ENCODE measurements at regions not wholly inside any gene's neighbourhood (a gene's known extent, or its start where the extent isn't known, plus 50 kb on each side); places are given as distances from the start of the nearest gene placed in this dataset.

DNA sequence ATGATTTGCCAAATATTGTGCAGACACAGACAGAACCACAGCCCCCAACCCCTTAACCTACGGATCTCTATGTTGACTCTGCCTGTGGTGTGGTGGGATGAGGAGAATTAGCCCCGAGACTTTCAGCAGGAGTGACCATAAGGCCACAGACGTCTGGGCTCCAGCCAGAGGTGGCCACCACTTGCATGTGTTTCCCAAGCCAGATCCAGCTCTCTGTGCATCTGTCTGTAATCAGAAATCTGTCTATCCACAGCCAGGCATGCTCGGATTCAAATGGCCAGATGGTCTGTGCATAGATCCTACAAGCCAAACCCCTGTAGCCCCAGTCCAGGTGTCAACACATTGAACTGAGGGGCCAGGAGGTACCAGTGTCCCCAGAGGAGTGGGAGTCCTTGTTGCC is 140.6 kb downstream of the SYF2 start:
- DNase-seq (no peak), FAIRE-seq (no peak), ATAC-seq (no peak)
- intact Hi-C loops (cut with DNase I): no loop called here
- TF ChIP-seq, protein P1, sequence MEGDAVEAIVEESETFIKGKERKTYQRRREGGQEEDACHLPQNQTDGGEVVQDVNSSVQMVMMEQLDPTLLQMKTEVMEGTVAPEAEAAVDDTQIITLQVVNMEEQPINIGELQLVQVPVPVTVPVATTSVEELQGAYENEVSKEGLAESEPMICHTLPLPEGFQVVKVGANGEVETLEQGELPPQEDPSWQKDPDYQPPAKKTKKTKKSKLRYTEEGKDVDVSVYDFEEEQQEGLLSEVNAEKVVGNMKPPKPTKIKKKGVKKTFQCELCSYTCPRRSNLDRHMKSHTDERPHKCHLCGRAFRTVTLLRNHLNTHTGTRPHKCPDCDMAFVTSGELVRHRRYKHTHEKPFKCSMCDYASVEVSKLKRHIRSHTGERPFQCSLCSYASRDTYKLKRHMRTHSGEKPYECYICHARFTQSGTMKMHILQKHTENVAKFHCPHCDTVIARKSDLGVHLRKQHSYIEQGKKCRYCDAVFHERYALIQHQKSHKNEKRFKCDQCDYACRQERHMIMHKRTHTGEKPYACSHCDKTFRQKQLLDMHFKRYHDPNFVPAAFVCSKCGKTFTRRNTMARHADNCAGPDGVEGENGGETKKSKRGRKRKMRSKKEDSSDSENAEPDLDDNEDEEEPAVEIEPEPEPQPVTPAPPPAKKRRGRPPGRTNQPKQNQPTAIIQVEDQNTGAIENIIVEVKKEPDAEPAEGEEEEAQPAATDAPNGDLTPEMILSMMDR (IDR thresholded peaks at IDR 0.05): no peak
- H3K36me3 ChIP-seq: no peaks in the 10 kb centered on the region
- no peak overlapping the region for H3K27ac ChIP-seq
- H3K9me3 ChIP-seq: no peaks in the 10 kb centered on the region
- H3K4me1 ChIP-seq: no peaks in the 10 kb centered on the region
- no peaks in the 10 kb centered on the region for H3K27me3 ChIP-seq
- WGBS, 2 donors: 68 to 72% methylated on average over 4 of the region's 4 CpGs
- no peak overlapping the region for H3K4me3 ChIP-seq

DNA sequence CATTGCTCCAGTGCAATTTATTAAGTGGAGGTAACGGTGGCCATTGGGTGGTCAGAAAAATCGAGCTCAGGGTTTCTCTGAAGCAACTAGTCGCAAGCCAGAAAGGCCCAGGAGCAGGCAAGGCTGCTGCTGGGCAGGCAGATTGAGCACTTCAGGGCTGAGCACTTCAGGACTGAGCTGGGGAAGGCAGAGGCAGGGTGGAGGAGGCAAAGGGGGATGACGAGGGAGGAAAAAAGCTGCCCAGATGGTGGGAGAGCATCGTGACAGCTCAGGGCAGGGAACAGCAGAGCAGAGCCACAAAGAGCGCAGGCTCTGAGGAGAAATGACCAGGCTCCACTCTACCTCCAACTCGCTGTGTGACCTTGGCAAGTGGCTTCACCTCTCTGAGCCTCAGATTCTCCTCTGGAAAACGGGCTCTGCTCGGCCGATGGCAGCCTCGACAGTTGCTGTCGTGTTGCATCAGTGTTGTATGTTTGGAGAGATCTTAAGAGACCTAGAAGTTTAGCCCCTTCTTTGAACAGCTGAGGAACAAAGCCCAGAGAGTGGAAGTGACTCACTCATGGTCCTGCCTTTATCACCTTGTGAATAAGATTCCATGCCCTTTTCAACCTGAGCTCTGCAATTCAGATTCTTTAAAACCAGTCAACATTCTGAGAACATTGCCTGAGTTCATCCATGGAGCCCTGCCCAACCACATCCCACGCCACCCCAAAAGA is 141.4 kb downstream of the SYF2 start:
- 67 to 76% methylated on average over 13 of the region's 13 CpGs for WGBS, 2 donors
- no peaks in the 10 kb centered on the region for H3K4me1 ChIP-seq
- H3K27ac ChIP-seq: no peak overlapping the region
- DNase-seq: no peak
- no peaks in the 10 kb centered on the region for H3K9me3 ChIP-seq
- no peak for FAIRE-seq
- intact Hi-C loops (cut with DNase I): no loop called here
- TF ChIP-seq, protein P1 (IDR thresholded peaks at IDR 0.05): no peak
- H3K4me3 ChIP-seq: no peak overlapping the region
- ATAC-seq: no peak
- no peaks in the 10 kb centered on the region for H3K36me3 ChIP-seq
- H3K27me3 ChIP-seq: no peaks in the 10 kb centered on the region

DNA sequence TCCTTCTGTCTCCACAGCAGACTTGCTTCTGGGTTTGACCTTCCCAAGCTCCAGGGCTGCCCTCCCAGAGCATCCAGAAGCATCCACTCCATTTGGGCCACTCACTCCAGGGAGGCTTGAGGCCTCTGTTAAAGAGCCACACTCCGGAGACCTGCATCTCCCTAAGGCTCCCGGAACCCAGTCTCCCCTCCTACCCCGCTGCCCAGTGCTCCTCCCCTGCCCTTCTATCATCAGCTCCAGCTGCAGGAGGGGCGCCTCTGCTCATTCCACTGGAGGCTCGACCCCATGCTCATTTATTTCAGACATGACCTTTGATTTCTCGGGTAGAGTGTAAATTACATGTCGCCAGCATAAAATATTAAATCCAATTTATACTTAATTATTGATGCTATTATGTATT is 142.5 kb downstream of the SYF2 start:
- FAIRE-seq: no peak
- no peaks in the 10 kb centered on the region for H3K36me3 ChIP-seq
- no peak for DNase-seq
- intact Hi-C loops (cut with DNase I): no loop called here
- no peaks in the 10 kb centered on the region for H3K4me1 ChIP-seq
- H3K27ac ChIP-seq: no peak overlapping the region
- no peak for ATAC-seq
- no peak overlapping the region for H3K4me3 ChIP-seq
- TF ChIP-seq, protein P1 (IDR thresholded peaks at IDR 0.05): no peak
- no peaks in the 10 kb centered on the region for H3K9me3 ChIP-seq
- no peaks in the 10 kb centered on the region for H3K27me3 ChIP-seq
- WGBS, 2 donors: 68 to 76% methylated on average over 7 of the region's 7 CpGs

DNA sequence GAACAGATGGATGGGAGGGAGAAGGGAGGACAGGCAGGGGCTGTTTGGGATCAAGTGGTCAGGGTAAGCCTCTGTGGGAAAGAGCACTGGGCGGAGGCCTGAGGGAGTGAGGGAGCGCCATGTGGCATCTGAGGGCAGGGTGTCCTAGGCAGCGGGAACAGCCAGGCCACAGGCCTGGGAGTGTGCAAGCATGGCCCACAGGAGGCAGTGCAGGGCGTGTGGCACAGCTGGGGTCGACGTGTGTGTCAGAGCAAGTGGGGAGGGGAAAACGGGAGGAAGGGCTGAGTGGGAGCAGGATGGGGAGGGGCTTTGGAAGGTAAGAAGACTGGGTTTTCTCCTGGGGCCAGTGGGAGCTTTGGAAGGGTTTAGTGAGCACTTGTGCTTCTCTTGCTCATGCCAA is 143.4 kb downstream of the SYF2 start:
- FAIRE-seq (no peak), ATAC-seq (no peak), DNase-seq (no peak)
- Histone ChIP-seq H3K36me3 (no peaks in the 10 kb centered on the region), H3K9me3 (no peaks in the 10 kb centered on the region), H3K4me1 (no peaks in the 10 kb centered on the region), H3K27ac (no peak overlapping the region), H3K4me3 (no peak overlapping the region), H3K27me3 (no peaks in the 10 kb centered on the region)
- intact Hi-C loops (cut with DNase I): no loop called here
- 73 to 81% methylated on average over 7 of the region's 7 CpGs for WGBS, 2 donors
- TF ChIP-seq, protein P1 (IDR thresholded peaks at IDR 0.05): no peak

DNA sequence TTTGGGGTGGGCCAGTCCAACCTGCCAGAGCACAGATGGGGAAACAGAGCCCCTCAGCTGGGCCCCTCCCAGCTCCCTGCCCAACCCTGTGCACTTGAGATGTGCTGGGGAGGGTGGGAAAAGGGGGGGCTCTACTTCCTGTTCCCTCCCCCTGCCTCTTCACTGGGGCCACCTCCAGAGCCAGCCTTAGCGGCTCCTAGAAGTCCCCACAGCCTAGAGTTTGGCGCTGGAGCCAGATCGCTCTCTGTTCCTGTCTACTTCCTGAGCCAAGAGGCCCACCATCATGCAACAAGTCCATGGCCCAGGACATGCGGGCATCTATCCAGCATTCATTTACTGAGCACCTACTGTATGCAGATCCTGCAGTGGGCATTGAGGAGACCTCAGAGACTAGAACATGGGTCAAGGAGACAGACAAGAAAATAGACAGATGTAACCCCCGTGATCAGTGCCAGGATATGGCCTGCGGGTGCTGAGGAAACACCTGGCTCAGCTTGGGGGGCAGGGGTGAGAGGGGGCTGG is 144.1 kb downstream of the SYF2 start:
- WGBS, 2 donors: 84 to 86% methylated on average over 6 of the region's 6 CpGs
- no peak for ATAC-seq
- no peaks in the 10 kb centered on the region for H3K4me1 ChIP-seq
- no peak for DNase-seq
- H3K4me3 ChIP-seq: no peak overlapping the region
- FAIRE-seq: no peak
- H3K27me3 ChIP-seq: no peaks in the 10 kb centered on the region
- no peaks in the 10 kb centered on the region for H3K36me3 ChIP-seq
- TF ChIP-seq, protein P1 (IDR thresholded peaks at IDR 0.05): no peak
- H3K27ac ChIP-seq: no peak overlapping the region
- H3K9me3 ChIP-seq: no peaks in the 10 kb centered on the region
- intact Hi-C loops (cut with DNase I): no loop called here

All from pancreas (tissue), 10 donors.